NCI-H2227 treated with DMSO at 0.1 percent for 48 hours (cell line): ENCODE measurements at regions not wholly inside any gene's neighbourhood (a gene's known extent, or its start where the extent isn't known, plus 50 kb on each side); places are given as distances from the start of the nearest gene placed in this dataset.

Experiments used
- DNase-seq: peaks from one replicate; lab custom pipeline; 2025; lab: John Stamatoyannopoulos, UW

GRCh38 chr3:182575941-182576340, 217.4 kb upstream of the ATP11B start:
- no peak for DNase-seq

- DNase-seq: no peak
Observed at GRCh38 chr3:182583545-182583944, 209.8 kb upstream of the ATP11B start.

GRCh38 chr3:182585532-182586150, 207.7 kb upstream of the ATP11B start:
- no peak for DNase-seq

- DNase-seq: no peak
Observed at GRCh38 chr3:182592747-182593146, 200.6 kb upstream of the ATP11B start.

GRCh38 chr3:182596676-182597410, 196.5 kb upstream of the ATP11B start:
- DNase-seq: peak; percentile 40

- no peak for DNase-seq
Observed at GRCh38 chr3:182597621-182598041, 195.7 kb upstream of the ATP11B start.

- DNase-seq: no peak
Observed at GRCh38 chr3:182601597-182601996, 191.7 kb upstream of the ATP11B start.

- DNase-seq: no peak
Observed at GRCh38 chr3:182603501-182603900, 189.8 kb upstream of the ATP11B start.

- DNase-seq: no peak
Observed at GRCh38 chr3:182605882-182606611, 187.3 kb upstream of the ATP11B start.

GRCh38 chr3:182606905-182607504, 186.3 kb upstream of the ATP11B start:
- DNase-seq: no peak

- DNase-seq: no peak
Observed at GRCh38 chr3:182608832-182609231, 184.5 kb upstream of the ATP11B start.

GRCh38 chr3:182609575-182610156, 183.6 kb upstream of the ATP11B start:
- DNase-seq: no peak

- DNase-seq: no peak
Observed at GRCh38 chr3:182612332-182612731, 181.0 kb upstream of the ATP11B start.

GRCh38 chr3:182617500-182617899, 175.8 kb upstream of the ATP11B start:
- no peak for DNase-seq

- DNase-seq: peak; percentile 25
Observed at GRCh38 chr3:182618085-182618732, 175.1 kb upstream of the ATP11B start.

- DNase-seq: no peak
Observed at GRCh38 chr3:182618981-182619591, 174.2 kb upstream of the ATP11B start.

GRCh38 chr3:182620723-182621434, 172.4 kb upstream of the ATP11B start:
- DNase-seq: no peak

- DNase-seq: no peak
Observed at GRCh38 chr3:182621435-182622240, 171.7 kb upstream of the ATP11B start.

- DNase-seq: no peak
Observed at GRCh38 chr3:182622241-182622545, 171.1 kb upstream of the ATP11B start.
